GM12878 (cell line): ENCODE measurements at regions not wholly inside any gene's neighbourhood (a gene's known extent, or its start where the extent isn't known, plus 50 kb on each side); places are given as distances from the start of the nearest gene placed in this dataset.

Source experiments
- ATAC-seq: fragments of 200-7000 bp; cut with Tn5 transposase; 3 replicates; pipeline ENCODE4 v1.9.1; 2020; ENCODE audit warnings: mild to moderate bottlenecking, moderate library complexity
- BruUV-seq: library from RNA; stranded (reverse); fragments of 400-500 nt; replicated peaks from 2 replicates; lab custom pipeline; 2021; lab: Mats Ljungman, UMichigan
- CTCF ChIA-PET: fragments of 300-600 bp; sonication (Branson Sonifier 250); formaldehyde crosslinking; extraction: SDS; loops from one replicate; lab custom pipeline; 2021; ENCODE audit warnings: inconsistent platforms; lab: Yijun Ruan, JAX
- POLR2A ChIA-PET: fragments of 350-600 bp; formaldehyde crosslinking; extraction: SDS; loops from one replicate; lab custom pipeline; 2021; ENCODE audit warnings: inconsistent platforms; lab: Charles Lee
- RAD21 ChIA-PET: fragments of 300-600 bp; sonication (Branson Sonifier 250); formaldehyde crosslinking; loops from one replicate; lab custom pipeline; 2023; ENCODE audit warnings: antibody characterized with exemption; ENCODE audit not compliant: unreplicated experiment; lab: Charles Lee
- SMC1A ChIA-PET: fragments of 300-600 bp; sonication (Branson Sonifier 250); formaldehyde crosslinking; loops from one replicate; lab custom pipeline; 2023; ENCODE audit not compliant: unreplicated experiment, uncharacterized antibody; lab: Charles Lee
- DNase-seq: peaks from one replicate; pipeline ENCODE4 v3.0.0-alpha.2; 2011; ENCODE audit warnings: low read depth, low spot score
- FAIRE-seq: peaks from 3 replicates; lab custom pipeline; 2011; peaks lifted over from hg19 to GRCh38; lab: Jason Lieb, UNC
- H2AFZ ChIP-seq: 2 replicates; pipeline ENCODE4 v1.6.0; 2011; ENCODE audit warnings: low read depth, low read length, control low read depth; ENCODE audit not compliant: control insufficient read depth
- H3K27ac ChIP-seq: 2 replicates; pipeline ENCODE4 v1.5.1; 2011; ENCODE audit warnings: control low read depth; ENCODE audit not compliant: control insufficient read depth, insufficient read depth
- H3K27me3 ChIP-seq, 2 experiments: replicated peaks in 1 of 2; 2 replicates each; pipeline versions ENCODE4 v1.6.0 to v1.6.1; 2011; ENCODE audit warnings: low read length in 1 of 2; ENCODE audit not compliant: control insufficient read depth in 2 of 2, insufficient read depth in 2 of 2
- H3K36me3 ChIP-seq, 2 experiments: 2 replicates each; pipeline ENCODE4 v1.5.1; 2011; ENCODE audit warnings: low read length in 1 of 2; ENCODE audit not compliant: control insufficient read depth in 2 of 2, insufficient read depth in 2 of 2
- H3K4me1 ChIP-seq: 2 replicates; pipeline ENCODE4 v1.6.1; 2011; ENCODE audit warnings: mild to moderate bottlenecking, low read length, moderate library complexity, mixed read lengths; ENCODE audit not compliant: control insufficient read depth, insufficient read depth
- H3K4me2 ChIP-seq: 2 replicates; pipeline ENCODE4 v1.6.0; 2011; ENCODE audit warnings: control low read depth; ENCODE audit not compliant: control insufficient read depth, insufficient read depth
- H3K4me3 ChIP-seq: fragments of 200-600 bp; sonication (generic); 2 replicates; pipeline ENCODE4 v1.5.1; 2016
- H3K79me2 ChIP-seq: 2 replicates; pipeline ENCODE4 v1.6.0; 2011; ENCODE audit warnings: low read length; ENCODE audit not compliant: control insufficient read depth, insufficient read depth
- H3K9ac ChIP-seq: 2 replicates; pipeline ENCODE4 v1.8.0; 2011; ENCODE audit warnings: low read length, control low read depth, mixed read lengths; ENCODE audit not compliant: control insufficient read depth, insufficient read depth
- H3K9me3 ChIP-seq: replicated peaks from 3 replicates; pipeline ENCODE4 v1.5.1; 2011; ENCODE audit warnings: mild to moderate bottlenecking, low read length; ENCODE audit not compliant: control insufficient read depth, insufficient read depth
- H4K20me1 ChIP-seq: 2 replicates; pipeline ENCODE4 v1.6.0; 2011; ENCODE audit not compliant: control insufficient read depth, insufficient read depth
- BACH1 ChIP-seq: fragments of 450-650 bp; IDR thresholded peaks from 2 replicates; pipeline ENCODE4 v1.6.1; 2017; ENCODE audit warnings: mild to moderate bottlenecking, borderline replicate concordance
- GATAD2B ChIP-seq: fragments of 450-650 bp; conservative IDR thresholded peaks from 2 replicates; pipeline ENCODE4 v1.6.1; 2017; ENCODE audit warnings: low read depth, mild to moderate bottlenecking, moderate library complexity
- POLR2A ChIP-seq: IDR thresholded peaks from 2 replicates; pipeline ENCODE4 v1.6.1; 2011; ENCODE audit warnings: low read depth, mild to moderate bottlenecking, low read length
- POU2F2 ChIP-seq: IDR thresholded peaks from 3 replicates; pipeline ENCODE4 v1.6.1; 2011; ENCODE audit warnings: low read depth, mild to moderate bottlenecking, low read length, borderline replicate concordance
- SMAD5 ChIP-seq: IDR thresholded peaks from 2 replicates; pipeline ENCODE4 v1.6.1; 2016; ENCODE audit warnings: antibody characterized with exemption, low read depth
- STAT1 ChIP-seq: fragments of 450-650 bp; conservative IDR thresholded peaks from 2 replicates; pipeline ENCODE4 v1.6.1; 2014; ENCODE audit warnings: antibody characterized with exemption, mild to moderate bottlenecking
- TAF1 ChIP-seq: IDR thresholded peaks from 2 replicates; pipeline ENCODE4 v1.6.1; 2011; ENCODE audit warnings: mild to moderate bottlenecking, low read depth, low read length, borderline replicate concordance
- ZBTB40 ChIP-seq: fragments of 450-650 bp; IDR thresholded peaks from 2 replicates; pipeline ENCODE4 v1.6.1; 2016; ENCODE audit warnings: mild to moderate bottlenecking, moderate library complexity, borderline replicate concordance
- WGBS: methylation state at CpG from one replicate; pipeline ENCODE4 v1.1.6; 2016; ENCODE audit warnings: low lambda C conversion rate; ENCODE audit not compliant: insufficient replicate concordance, insufficient coverage; ENCODE audit errors: missing lambda C conversion rate; 5-methylcytosine and 5-hydroxymethylcytosine counted together
- in situ Hi-C: fragments of 300-500 bp; cut with MboI; formaldehyde crosslinking; loops from 9 replicates; pipeline ENCODE4 v1.14.3; 2018; ENCODE audit warnings: mixed read lengths
- intact Hi-C: fragments of 100-400 bp; cut with micrococcal nuclease; formaldehyde crosslinking; loops from one replicate; pipeline ENCODE4 v1.14.2; 2022; ENCODE audit not compliant: unreplicated experiment

GRCh38 chr1:101308935-101309333, 72.1 kb downstream of the S1PR1 start:
- POLR2A ChIA-PET = interaction anchor here (0.7 to 5.1 kb wide), 18 partner anchors 13 to 135 kb away, joined by 3 to 103 read pairs (median 8); no protein-coding TSS in a partner anchor
- Histone ChIP-seq H3K79me2 (peaks cover 22% of the 10 kb centered on the region), H2AFZ (no peak overlapping the region), H3K27ac (peak overlapping the region; percentile 93), H3K4me1 (peaks cover 49% of the 10 kb centered on the region), H3K9ac (peak overlapping the region; percentile 80), H3K4me3 (peak overlapping the region; percentile 43), H3K9me3 (peaks cover 2% of the 10 kb centered on the region; the same call in 2 of the 3 replicates), H3K36me3 (peaks cover 0 to 3% of the 10 kb centered on the region in 2 experiments; a peak in 1 of 4 replicates), H3K4me2 (peak overlapping the region; percentile 96), H4K20me1 (no peaks in the 10 kb centered on the region), H3K27me3 (no peaks in the 10 kb centered on the region)
- peak; percentile 44; the same call in 1 of the 2 replicates for TF ChIP-seq POLR2A
- TF ChIP-seq GATAD2B = no peak
- TF ChIP-seq ZBTB40 = peak; percentile 3; the same call in 1 of the 2 replicates
- no peak for TF ChIP-seq STAT1
- no peak for TF ChIP-seq BACH1
- peak; percentile 57; the same call in 1 of the 3 replicates for TF ChIP-seq POU2F2
- TF ChIP-seq TAF1 = 0 out of 2 replicates have a peak, but pooled peaks have one; percentile 20
- 0 out of 2 replicates have a peak, but pooled peaks have one; percentile 2 for TF ChIP-seq SMAD5
- no TSS peak for BruUV-seq
- DNase-seq = no peak
- RAD21 ChIA-PET = interaction anchor here (0.7 to 14.6 kb wide), 33 partner anchors 8 to 414 kb away, joined by 3 to 308 read pairs (median 8); partner anchors contain the start of gene EXTL2
- WGBS = 0% methylated on average over 7 of the region's 8 CpGs
- ATAC-seq = peak; percentile 55
- FAIRE-seq = no peak
- in situ Hi-C loops = loop anchor here (5.0 kb wide), 1 partner anchor 128 kb away; no protein-coding TSS in a partner anchor
- intact Hi-C loops = loop anchor here (1.0 to 5.0 kb wide), 8 partner anchors 16 to 258 kb away; no protein-coding TSS in a partner anchor
- CTCF ChIA-PET = interaction anchor here (0.7 to 12.4 kb wide), 31 partner anchors 9 to 414 kb away, joined by 3 to 228 read pairs (median 7); partner anchors contain the start of gene EXTL2
- SMC1A ChIA-PET = interaction anchor here (0.7 to 16.8 kb wide), 37 partner anchors 8 to 414 kb away, joined by 3 to 275 read pairs (median 9); partner anchors contain the start of gene EXTL2
